ENCODE measurements at regions not wholly inside any gene's neighbourhood (a gene's known extent, or its start where the extent isn't known, plus 50 kb on each side); places are given as distances from the start of the nearest gene placed in this dataset.

GRCh38 chr2:117537032-117537431 lies 277.5 kb upstream of the DDX18 start:
- FAIRE-seq (no peak), DNase-seq (ENCODE audit: low read depth, low spot score) (no peak)
- Histone ChIP-seq H3K79me2 (ENCODE audit: control insufficient read depth, insufficient read depth, low read length) (no peaks in the 10 kb centered on the region), H3K4me2 (ENCODE audit: insufficient read depth, low read length) (no peak overlapping the region), H3K9ac (replicated peaks; ENCODE audit: extremely low read depth, insufficient read depth, low read length) (no peak overlapping the region), H3K9me3 (replicated peaks; ENCODE audit: control insufficient read depth, insufficient read depth, low read length) (peaks cover 7% of the 10 kb centered on the region), H4K20me1 (replicated peaks; ENCODE audit: control insufficient read depth, extremely low read depth, insufficient read depth, low read length) (no peaks in the 10 kb centered on the region), H3K27ac (ENCODE audit: insufficient read depth, low read depth, low read length) (no peak overlapping the region), H3K36me3 (ENCODE audit: control insufficient read depth in 2 of 2, extremely low read depth in 1 of 2, insufficient read depth in 2 of 2, low read length in 2 of 2) (no peaks in the 10 kb centered on the region), H3K4me1 (ENCODE audit: control insufficient read depth, extremely low read depth, insufficient read depth, low read length) (no peaks in the 10 kb centered on the region), H3K27me3 (ENCODE audit: control insufficient read depth in 2 of 2, insufficient read depth in 2 of 2, low read length in 2 of 2) (no peaks in the 10 kb centered on the region), H3K9me1 (replicated peaks; ENCODE audit: control insufficient read depth, extremely low read depth, insufficient read depth, low read length) (no peaks in the 10 kb centered on the region), H3K4me3 (replicated peaks in 1 of 3; ENCODE audit: insufficient read depth in 1 of 3, low read depth in 1 of 3, low read length in 3 of 3) (no peak overlapping the region), H2AFZ (ENCODE audit: low read depth, low read length) (no peak overlapping the region)
- ChIA-PET POLR2A (no interaction called here), CTCF (no interaction called here)
- TF ChIP-seq GATA2 (IDR thresholded peaks at IDR 0.05; ENCODE audit: insufficient read depth, insufficient read length, low read depth, low read length) (no peak), POLR2AphosphoS5 (IDR thresholded peaks at IDR 0.05; ENCODE audit: insufficient read depth, low read depth, low read length) (no peak), EZH2 (IDR thresholded peaks at IDR 0.05; ENCODE audit: borderline replicate concordance, low read depth, low read length, severe bottlenecking) (no peak), FOS (IDR thresholded peaks at IDR 0.05; ENCODE audit: borderline replicate concordance, insufficient read depth, low read length) (no peak), MAX (IDR thresholded peaks at IDR 0.05; ENCODE audit: insufficient read depth, insufficient read length) (no peak), JUN (IDR thresholded peaks at IDR 0.05; ENCODE audit: borderline replicate concordance, insufficient read depth, insufficient read length, low read depth) (no peak), CTCF (IDR thresholded peaks at IDR 0.05; ENCODE audit: extremely low read depth in 1 of 2, insufficient read depth in 1 of 2, low read depth in 1 of 2, low read length in 2 of 2) (no peak), MYC (IDR thresholded peaks at IDR 0.05; ENCODE audit: low read depth, low read length) (no peak), POLR2A (IDR thresholded peaks at IDR 0.05; ENCODE audit: low read depth, low read length) (no peak)
- intact Hi-C loops (cut with micrococcal nuclease) (no loop called here), dilution Hi-C loops (cut with MboI; ENCODE audit: extremely low pct_ligation_motif_present, low sequenced_read_pairs) (no loop called here)
- no TSS peak for BruUV-seq (replicated peaks)
